ENCODE measurements at regions not wholly inside any gene's neighbourhood (a gene's known extent, or its start where the extent isn't known, plus 50 kb on each side); places are given as distances from the start of the nearest gene placed in this dataset.

DNA sequence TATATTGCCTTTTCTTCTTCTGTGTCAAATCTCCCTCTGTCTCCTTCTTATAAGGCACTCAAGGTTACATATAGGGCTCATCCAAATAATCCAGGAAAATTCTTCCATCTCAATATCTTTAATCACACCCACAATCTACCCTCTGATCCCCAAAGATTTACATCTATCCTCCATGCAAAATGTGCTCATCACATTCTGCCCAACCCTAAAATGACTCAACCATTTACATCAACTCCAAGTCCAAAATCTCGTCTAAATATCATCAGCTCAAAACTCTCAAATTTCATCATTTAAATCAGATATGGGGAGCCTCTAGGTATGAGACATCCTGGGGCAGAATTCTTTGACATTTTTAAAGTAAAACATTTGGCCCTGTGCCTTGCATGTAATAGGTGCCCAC, 1349.8 kb downstream of the SUCLG1 start:
- H3K4me3 ChIP-seq (ENCODE audit: low read depth in 2 of 2, low read length in 2 of 2), result no peak overlapping the region
- no peak for ATAC-seq
- TF ChIP-seq POLR2AphosphoS5 (IDR thresholded peaks at IDR 0.05; ENCODE audit: low read depth, low read length) (no peak), TCF7L2 (IDR thresholded peaks at IDR 0.05; ENCODE audit: low read depth, low read length) (no peak), SIN3A (IDR thresholded peaks at IDR 0.05; ENCODE audit: borderline replicate concordance, insufficient read depth, low read depth, low read length) (no peak)
- TF ChIP-seq, protein P1, sequence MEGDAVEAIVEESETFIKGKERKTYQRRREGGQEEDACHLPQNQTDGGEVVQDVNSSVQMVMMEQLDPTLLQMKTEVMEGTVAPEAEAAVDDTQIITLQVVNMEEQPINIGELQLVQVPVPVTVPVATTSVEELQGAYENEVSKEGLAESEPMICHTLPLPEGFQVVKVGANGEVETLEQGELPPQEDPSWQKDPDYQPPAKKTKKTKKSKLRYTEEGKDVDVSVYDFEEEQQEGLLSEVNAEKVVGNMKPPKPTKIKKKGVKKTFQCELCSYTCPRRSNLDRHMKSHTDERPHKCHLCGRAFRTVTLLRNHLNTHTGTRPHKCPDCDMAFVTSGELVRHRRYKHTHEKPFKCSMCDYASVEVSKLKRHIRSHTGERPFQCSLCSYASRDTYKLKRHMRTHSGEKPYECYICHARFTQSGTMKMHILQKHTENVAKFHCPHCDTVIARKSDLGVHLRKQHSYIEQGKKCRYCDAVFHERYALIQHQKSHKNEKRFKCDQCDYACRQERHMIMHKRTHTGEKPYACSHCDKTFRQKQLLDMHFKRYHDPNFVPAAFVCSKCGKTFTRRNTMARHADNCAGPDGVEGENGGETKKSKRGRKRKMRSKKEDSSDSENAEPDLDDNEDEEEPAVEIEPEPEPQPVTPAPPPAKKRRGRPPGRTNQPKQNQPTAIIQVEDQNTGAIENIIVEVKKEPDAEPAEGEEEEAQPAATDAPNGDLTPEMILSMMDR (IDR thresholded peaks at IDR 0.05), result no peak
- TF ChIP-seq, protein P2, sequence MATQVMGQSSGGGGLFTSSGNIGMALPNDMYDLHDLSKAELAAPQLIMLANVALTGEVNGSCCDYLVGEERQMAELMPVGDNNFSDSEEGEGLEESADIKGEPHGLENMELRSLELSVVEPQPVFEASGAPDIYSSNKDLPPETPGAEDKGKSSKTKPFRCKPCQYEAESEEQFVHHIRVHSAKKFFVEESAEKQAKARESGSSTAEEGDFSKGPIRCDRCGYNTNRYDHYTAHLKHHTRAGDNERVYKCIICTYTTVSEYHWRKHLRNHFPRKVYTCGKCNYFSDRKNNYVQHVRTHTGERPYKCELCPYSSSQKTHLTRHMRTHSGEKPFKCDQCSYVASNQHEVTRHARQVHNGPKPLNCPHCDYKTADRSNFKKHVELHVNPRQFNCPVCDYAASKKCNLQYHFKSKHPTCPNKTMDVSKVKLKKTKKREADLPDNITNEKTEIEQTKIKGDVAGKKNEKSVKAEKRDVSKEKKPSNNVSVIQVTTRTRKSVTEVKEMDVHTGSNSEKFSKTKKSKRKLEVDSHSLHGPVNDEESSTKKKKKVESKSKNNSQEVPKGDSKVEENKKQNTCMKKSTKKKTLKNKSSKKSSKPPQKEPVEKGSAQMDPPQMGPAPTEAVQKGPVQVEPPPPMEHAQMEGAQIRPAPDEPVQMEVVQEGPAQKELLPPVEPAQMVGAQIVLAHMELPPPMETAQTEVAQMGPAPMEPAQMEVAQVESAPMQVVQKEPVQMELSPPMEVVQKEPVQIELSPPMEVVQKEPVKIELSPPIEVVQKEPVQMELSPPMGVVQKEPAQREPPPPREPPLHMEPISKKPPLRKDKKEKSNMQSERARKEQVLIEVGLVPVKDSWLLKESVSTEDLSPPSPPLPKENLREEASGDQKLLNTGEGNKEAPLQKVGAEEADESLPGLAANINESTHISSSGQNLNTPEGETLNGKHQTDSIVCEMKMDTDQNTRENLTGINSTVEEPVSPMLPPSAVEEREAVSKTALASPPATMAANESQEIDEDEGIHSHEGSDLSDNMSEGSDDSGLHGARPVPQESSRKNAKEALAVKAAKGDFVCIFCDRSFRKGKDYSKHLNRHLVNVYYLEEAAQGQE (IDR thresholded peaks at IDR 0.05; ENCODE audit: insufficient read depth in 1 of 2, low read depth in 2 of 2, low read length in 1 of 2), result no peak
- no TSS peak for BruUV-seq (replicated peaks)
- ChIA-PET CTCF (no interaction called here), POLR2A (no interaction called here)
- H3K27me3 ChIP-seq (ENCODE audit: control insufficient read depth, insufficient read depth, low read length), result no peaks in the 10 kb centered on the region
- intact Hi-C loops (cut with micrococcal nuclease; ENCODE audit: unreplicated experiment), result no loop called here
- H3K36me3 ChIP-seq (ENCODE audit: control insufficient read depth, insufficient read depth, low read length), result no peaks in the 10 kb centered on the region; the same call in 1 of the 2 replicates
- no peak overlapping the region for H3K27ac ChIP-seq (ENCODE audit: low read length)
- in situ Hi-C loops (cut with HindIII; ENCODE audit: low pct_unique_long_range_greater_than_20kb, low sequenced_read_pairs), result no loop called here
- H3K9me3 ChIP-seq (ENCODE audit: control insufficient read depth, insufficient read depth, low read depth, low read length), result peaks cover 4% of the 10 kb centered on the region; the same call in 1 of the 2 replicates
- no peak for DNase-seq (ENCODE audit: low read depth, low spot score)
- H3K4me1 ChIP-seq (ENCODE audit: control insufficient read depth, insufficient read depth, low read length), result no peaks in the 10 kb centered on the region

DNA sequence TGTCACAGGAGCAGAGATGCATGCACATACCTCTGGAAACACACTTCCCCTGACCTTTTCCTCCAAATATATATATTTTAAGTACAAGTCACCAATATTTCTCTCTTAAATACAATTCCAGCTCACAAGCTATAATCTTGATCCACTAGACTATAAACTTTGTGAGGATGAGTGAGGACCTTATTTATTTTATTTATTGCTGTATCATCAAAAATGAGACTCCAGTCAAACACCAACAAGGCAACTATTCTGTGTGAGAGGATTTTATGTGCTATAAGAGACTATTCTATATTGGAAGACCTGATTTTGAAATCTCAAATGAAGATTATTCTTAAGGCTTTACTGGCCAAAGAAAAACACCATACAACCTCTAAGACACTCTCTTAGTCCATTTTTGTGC, 1352.2 kb downstream of the SUCLG1 start:
- TF ChIP-seq, protein P2 (IDR thresholded peaks at IDR 0.05; ENCODE audit: insufficient read depth in 1 of 2, low read depth in 2 of 2, low read length in 1 of 2), result no peak
- no peak for TF ChIP-seq POLR2AphosphoS5 (IDR thresholded peaks at IDR 0.05; ENCODE audit: low read depth, low read length)
- TF ChIP-seq, protein P1 (IDR thresholded peaks at IDR 0.05), result no peak
- no peak for TF ChIP-seq SIN3A (IDR thresholded peaks at IDR 0.05; ENCODE audit: borderline replicate concordance, insufficient read depth, low read depth, low read length)
- TF ChIP-seq TCF7L2 (IDR thresholded peaks at IDR 0.05; ENCODE audit: low read depth, low read length), result no peak
- H3K9me3 ChIP-seq (ENCODE audit: control insufficient read depth, insufficient read depth, low read depth, low read length), result peaks cover 4% of the 10 kb centered on the region; the same call in 1 of the 2 replicates
- ChIA-PET CTCF (no interaction called here), POLR2A (interaction anchor here (1.1 kb wide), 1 partner anchor 972 kb away, joined by 3 read pairs; no protein-coding TSS in a partner anchor)
- no peak overlapping the region for H3K4me3 ChIP-seq (ENCODE audit: low read depth in 2 of 2, low read length in 2 of 2)
- no TSS peak for BruUV-seq (replicated peaks)
- DNase-seq (ENCODE audit: low read depth, low spot score) (no peak), ATAC-seq (no peak)
- no peak overlapping the region for H3K27ac ChIP-seq (ENCODE audit: low read length)
- in situ Hi-C loops (cut with HindIII; ENCODE audit: low pct_unique_long_range_greater_than_20kb, low sequenced_read_pairs) (no loop called here), intact Hi-C loops (cut with micrococcal nuclease; ENCODE audit: unreplicated experiment) (no loop called here)
- H3K4me1 ChIP-seq (ENCODE audit: control insufficient read depth, insufficient read depth, low read length), result no peaks in the 10 kb centered on the region
- H3K36me3 ChIP-seq (ENCODE audit: control insufficient read depth, insufficient read depth, low read length), result no peaks in the 10 kb centered on the region; the same call in 1 of the 2 replicates
- H3K27me3 ChIP-seq (ENCODE audit: control insufficient read depth, insufficient read depth, low read length), result no peaks in the 10 kb centered on the region

Measured in Panc1 (cell line).